ENCODE measurements at regions not wholly inside any gene's neighbourhood (a gene's known extent, or its start where the extent isn't known, plus 50 kb on each side); places are given as distances from the start of the nearest gene placed in this dataset.
"Not testable (repeated sequence)": the region's sequence is repeated elsewhere in the genome, so short reads cannot be mapped to it uniquely, and the experiment has no call there.

DNA sequence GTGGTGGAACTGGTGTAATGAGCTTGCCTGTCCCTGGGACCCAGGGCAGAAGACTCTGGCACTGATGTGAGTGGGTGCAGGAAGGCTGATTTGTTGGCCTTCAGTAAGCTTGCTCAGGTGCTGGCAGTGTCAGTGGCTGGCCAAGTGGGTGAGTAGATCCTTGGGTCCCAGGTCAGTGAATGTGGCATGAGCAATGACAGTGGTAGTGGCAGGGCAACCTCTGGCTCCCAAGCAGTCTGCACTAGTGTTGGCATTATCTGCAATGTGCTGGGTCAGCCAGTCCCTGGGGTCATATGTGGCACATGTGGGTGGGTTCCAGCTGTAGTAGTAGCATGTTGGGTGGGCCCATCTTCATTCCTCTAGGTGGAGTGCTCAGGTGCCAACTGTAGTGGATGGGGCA is 640.9 kb upstream of the GRM3 start:
- DNase-seq = no peak

GRCh38 chr7:85997515-85997914 is 646.2 kb upstream of the GRM3 start:
- no peak for DNase-seq

DNA sequence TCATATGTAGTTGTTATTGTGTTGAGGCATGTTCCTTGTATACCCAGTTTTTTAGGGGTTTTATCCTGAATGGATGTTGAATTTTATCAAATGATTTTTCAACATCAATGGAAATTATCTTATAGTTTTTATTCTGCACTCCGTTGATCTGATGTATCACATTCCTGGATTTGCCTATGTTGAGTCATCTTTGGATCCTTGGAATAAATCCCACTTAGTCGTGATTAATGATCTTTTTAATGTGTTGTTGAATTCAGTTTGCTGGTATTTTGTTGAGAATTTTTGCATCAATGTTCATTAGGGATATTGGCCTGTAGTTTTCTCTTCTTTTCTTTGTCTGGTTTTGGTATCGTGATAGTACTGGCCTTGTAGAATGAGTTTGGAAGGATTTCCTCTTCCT is 648.6 kb upstream of the GRM3 start:
- no peak for DNase-seq

GRCh38 chr7:85980740-85981139 is 663.0 kb upstream of the GRM3 start:
- DNase-seq = no peak

- no peak for DNase-seq
These were observed 669.5 kb upstream of the GRM3 start for GRCh38 chr7:85974176-85974575.

GRCh38 chr7:85972504-85973141 is 671.1 kb upstream of the GRM3 start:
- no peak for DNase-seq

- DNase-seq = no peak
These were observed 688.7 kb upstream of the GRM3 start for GRCh38 chr7:85954961-85955360.

GRCh38 chr7:85950871-85951270 is 692.8 kb upstream of the GRM3 start:
- no peak for DNase-seq

GRCh38 chr7:85950418-85950817 is 693.3 kb upstream of the GRM3 start:
- no peak for DNase-seq

- no peak for DNase-seq
These were observed 695.9 kb upstream of the GRM3 start for GRCh38 chr7:85947767-85948166.

GRCh38 chr7:85940798-85941197 is 702.9 kb upstream of the GRM3 start:
- DNase-seq = no peak

- no peak for DNase-seq
These were observed 711.8 kb upstream of the GRM3 start for GRCh38 chr7:85931919-85932318.

DNA sequence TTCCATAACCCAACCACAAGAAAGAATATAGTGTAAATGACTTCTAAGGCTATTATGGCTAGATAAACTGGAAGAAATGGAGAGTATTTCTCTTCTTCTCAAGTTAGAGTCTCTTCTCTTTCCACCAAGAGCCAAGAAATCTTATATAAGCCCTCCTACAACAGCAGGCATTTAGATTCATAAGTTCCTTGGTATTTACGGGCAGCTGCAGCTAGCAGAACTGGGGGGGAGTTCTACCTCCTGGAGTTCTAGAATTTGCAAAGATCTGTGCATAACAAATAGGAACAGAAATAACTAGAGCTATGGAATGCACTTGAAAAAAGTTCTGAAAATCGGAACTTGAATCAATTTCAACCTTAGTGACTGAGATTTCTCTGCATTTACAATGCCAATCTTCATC is 715.2 kb upstream of the GRM3 start:
- DNase-seq = no peak

DNA sequence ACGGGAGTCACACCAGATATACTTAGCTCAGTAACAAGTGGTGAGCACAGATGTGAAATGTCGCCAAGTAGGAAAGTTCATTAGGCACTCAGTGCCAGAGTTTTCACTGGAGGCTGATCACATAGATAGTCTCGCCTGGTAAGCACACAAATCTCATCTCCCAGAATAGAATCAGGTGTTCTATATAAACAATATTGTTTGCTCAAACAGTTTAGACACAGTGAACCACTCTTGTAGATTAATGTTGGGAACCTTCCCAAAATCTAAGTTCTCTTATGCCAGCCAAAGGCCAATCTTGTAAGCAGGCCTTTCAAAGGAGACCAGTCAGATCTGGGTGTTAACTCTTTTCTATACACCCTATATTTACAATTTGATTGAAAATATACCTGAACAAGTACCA is 716.5 kb upstream of the GRM3 start:
- peak in 1 of 2 experiments; percentile 31 for DNase-seq

DNA sequence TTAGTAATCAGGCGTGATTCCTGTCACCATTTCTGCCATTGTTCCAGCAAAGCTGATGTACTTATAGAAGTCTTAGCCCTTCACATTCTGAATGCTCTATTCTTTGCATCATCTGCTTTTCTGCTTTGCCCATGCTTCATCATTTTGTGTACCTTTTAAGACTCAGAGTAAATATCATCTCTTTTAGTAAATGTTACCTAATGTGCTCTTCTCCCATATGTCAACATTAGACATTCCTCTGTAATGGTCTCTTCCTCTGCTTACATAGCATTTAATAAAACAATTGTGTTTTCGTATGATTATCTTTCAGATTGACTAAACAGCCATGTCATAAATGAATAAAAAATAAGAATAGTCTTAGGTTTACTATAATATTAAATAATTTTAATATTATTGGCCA is 719.6 kb upstream of the GRM3 start:
- peak in 1 of 2 experiments; percentile 29 for DNase-seq

GRCh38 chr7:85916016-85916415 is 727.7 kb upstream of the GRM3 start:
- no peak for DNase-seq

DNA sequence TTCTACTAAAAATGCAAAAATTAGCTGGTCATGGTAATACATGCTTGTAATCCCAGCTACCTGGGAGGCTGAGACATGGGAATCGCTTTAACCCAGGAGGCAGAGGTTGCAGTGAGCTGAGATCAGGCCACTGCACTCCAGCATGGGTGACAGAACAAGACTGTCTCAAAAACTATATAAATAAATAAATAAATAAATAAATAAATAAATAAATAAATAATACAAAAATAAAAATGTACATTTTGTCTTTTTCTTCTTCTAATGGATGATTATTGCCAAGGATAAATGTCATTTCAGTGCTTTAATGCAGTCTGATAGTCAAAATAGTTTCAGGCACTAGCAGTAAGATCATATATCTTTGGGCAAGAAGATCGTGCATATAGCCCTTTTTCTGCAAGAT is 727.6 kb upstream of the SEMA3D start:
- no peak for DNase-seq

GRCh38 chr7:85908051-85908450 is 721.2 kb upstream of the SEMA3D start:
- DNase-seq = no peak

DNA sequence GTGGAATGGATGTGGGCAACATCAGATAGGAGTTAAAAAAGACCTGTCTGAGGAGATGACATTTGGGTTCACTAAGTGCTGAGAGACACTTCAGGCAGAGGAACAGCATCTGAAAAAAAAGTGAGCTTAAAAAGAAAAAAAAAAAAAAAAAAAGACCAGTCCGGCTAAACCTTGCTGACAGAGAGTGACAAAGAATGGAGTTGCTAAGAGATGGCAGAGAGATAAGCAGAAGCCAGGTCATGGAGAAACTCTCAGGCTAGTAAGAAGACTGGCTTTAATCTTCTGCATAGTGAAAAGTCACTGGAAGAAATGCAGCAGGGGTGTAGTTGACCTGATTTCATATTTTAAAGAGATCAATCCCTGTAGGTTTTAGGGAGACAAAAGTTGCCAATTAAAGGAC is 711.1 kb upstream of the SEMA3D start:
- no peak for DNase-seq

- peak in 1 of 2 experiments; percentile 17 for DNase-seq
These were observed 709.7 kb upstream of the SEMA3D start for GRCh38 chr7:85896531-85896930.

GRCh38 chr7:85895835-85896234 is 709.0 kb upstream of the SEMA3D start:
- no peak for DNase-seq

DNA sequence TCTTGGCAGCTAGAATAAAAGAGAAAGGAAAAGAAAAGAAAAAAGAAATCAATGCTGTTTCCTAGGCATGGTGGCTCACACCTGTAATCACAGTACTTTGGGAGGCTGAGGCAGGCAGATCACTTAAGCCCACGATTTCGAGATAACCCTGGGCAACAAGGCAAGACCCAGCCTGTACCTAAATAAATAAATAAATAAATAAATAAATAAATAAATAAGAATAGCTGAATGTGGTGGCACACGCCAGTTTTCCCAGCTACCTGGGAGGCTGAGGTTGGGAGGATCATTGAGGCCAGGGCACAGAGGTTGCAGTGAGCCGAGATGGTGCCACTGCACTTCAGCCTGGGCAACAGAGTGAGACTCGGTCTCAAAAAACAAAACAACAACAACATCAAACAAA is 705.0 kb upstream of the SEMA3D start:
- DNase-seq = not testable (repeated sequence)

DNA sequence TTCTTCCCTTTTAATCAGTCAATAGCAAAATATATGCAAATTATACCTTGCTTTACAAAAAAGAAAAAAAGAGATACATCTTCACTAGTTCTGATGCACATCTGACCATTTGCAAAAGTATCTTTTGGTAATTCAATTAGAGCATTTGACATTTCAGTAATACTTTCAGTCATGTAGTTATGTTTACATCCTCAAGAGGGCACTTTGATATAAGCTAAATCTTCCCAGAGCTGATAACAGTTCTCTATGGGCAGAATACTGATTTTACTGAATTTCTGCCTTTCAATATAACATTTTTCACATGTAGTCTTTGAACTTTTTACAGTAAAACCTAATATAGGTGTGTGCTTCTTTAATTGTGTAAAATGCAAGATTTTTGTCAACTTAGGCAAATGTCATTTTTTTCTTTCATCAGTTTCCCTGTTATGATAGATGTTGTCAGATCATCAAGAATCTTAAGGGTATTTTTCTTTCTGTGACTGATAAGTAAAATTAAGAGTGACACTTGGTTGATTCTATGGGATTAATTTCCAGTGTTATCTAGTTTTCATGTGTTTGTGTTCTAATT is 703.5 kb upstream of the SEMA3D start:
- peak; percentile 55 to 58 for DNase-seq

DNA sequence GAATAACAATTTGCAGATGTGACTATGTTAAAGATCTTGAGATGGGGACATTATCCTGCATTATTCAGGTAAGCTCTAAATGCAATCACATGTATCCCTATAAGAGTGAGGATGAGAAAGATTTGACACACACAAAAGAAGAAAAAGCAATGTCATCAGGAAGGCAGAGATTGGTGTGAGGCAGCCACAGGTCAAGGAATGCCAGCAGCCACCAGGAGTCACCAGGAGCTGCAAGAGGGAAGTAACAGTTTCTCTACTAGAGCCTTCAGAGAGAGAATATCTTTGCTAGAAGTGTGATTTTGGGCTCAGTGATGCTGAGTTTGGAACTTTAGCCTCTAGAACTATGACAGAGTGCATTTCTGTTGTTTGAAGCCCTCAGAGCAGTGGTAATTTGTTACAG is 700.3 kb upstream of the SEMA3D start:
- no peak for DNase-seq

DNA sequence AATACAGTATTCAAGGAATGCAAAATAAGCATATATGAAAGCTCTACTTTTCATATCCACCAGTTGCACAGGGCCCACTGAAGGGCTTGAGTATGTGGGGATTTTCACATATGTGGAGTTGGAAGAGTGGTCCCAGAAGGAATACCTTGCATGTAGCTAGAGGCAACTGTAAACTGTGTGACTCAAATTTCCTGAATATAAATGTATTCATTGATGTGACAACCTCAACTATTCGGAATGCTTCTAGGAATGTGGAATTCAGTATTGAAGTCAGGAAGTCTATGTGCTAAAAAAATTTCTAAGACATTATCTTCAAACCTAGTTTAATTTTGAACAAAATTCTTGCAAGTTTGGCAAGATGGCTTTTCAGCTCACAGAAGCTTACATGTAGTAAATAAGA is 695.5 kb upstream of the SEMA3D start:
- no peak for DNase-seq

All from NCI-H2081 (cell line).